GM19372 (cell line): ENCODE measurements at regions not wholly inside any gene's neighbourhood (a gene's known extent, or its start where the extent isn't known, plus 50 kb on each side); places are given as distances from the start of the nearest gene placed in this dataset.
"Not testable (repeated sequence)": the region's sequence is repeated elsewhere in the genome, so short reads cannot be mapped to it uniquely, and the experiment has no call there.

ENCODE experiments used
- ATAC-seq: cut with Tn5 transposase; IDR thresholded peaks from one replicate; pipeline ENCODE4 v1.9.1; 2021; ENCODE audit warnings: mild to moderate bottlenecking, low read depth, moderate library complexity; ENCODE audit not compliant: unreplicated experiment

- ATAC-seq = no peak
These were observed 189.1 kb upstream of the DTNA start for GRCh38 chr18:34521040-34521439.

GRCh38 chr18:34522603-34523002 is 187.5 kb upstream of the DTNA start:
- ATAC-seq = no peak

DNA sequence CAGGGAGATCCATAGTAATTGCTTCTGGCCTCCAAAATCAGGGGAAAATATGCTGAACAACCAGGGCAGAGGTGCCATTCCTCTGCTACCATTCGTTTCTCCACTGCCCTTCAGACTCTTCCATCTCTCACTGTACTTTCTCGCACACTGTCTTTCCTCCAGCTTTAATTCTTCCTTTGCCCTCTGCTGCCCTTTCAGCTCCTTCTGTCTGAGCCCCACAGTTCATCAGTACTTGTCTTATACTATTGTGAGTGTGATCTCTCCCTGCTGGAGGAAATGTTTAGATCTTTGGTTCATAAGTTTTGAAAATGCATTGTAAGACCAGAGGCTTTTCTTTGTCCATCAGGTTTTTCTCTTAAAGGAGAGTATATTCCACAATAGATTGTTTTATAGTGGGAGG is 184.9 kb upstream of the DTNA start:
- no peak for ATAC-seq

DNA sequence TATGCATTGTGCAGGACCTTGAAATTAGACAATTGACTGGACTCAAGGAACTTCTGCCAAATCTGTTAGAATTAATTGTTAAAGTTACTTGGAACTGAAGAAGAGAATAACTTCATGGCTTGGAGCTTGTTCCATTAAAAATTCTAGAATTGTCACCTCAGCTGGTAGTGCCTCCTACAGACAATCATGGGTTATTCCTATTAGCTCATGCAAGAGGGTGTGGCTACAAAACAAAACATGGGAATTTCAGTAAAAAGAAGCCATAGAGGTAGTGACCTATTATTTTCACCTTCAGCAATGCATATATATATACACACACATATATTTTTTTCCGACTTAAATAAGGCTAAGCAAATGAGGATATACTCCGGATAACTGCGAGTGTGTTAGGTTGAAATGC is 181.9 kb upstream of the DTNA start:
- no peak for ATAC-seq

GRCh38 chr18:34529358-34530335 is 180.5 kb upstream of the DTNA start:
- ATAC-seq = no peak

- no peak for ATAC-seq
These were observed 179.0 kb upstream of the DTNA start for GRCh38 chr18:34531110-34531509.

GRCh38 chr18:34534642-34535041 is 175.5 kb upstream of the DTNA start:
- ATAC-seq = not testable (repeated sequence)

GRCh38 chr18:34540897-34541296 is 169.2 kb upstream of the DTNA start:
- no peak for ATAC-seq

- no peak for ATAC-seq
These were observed 167.5 kb upstream of the DTNA start for GRCh38 chr18:34542625-34543024.

DNA sequence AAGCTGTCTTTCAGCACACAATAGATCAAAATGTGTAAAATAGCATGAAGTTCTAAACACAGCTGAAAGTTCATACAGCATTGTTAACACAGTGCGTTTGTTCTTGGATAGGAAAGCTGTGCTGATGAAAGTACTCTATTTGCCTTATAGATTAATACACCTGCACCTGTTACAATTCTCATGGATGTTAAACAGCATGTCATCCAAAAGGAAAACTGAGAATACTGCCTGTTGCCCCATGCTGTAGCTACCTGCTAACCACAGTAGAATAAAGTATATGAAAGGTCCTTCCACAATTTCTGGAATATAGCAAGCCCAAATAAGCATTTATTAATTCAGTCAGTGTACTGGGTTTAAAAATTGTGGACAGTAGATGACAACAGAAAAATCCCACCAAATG is 166.7 kb upstream of the DTNA start:
- ATAC-seq = no peak

- ATAC-seq = no peak
These were observed 166.2 kb upstream of the DTNA start for GRCh38 chr18:34543945-34544344.

GRCh38 chr18:34544930-34545329 is 165.2 kb upstream of the DTNA start:
- ATAC-seq = no peak

- ATAC-seq = no peak
These were observed 161.8 kb upstream of the DTNA start for GRCh38 chr18:34548120-34548972.

GRCh38 chr18:34548973-34549294 is 161.2 kb upstream of the DTNA start:
- no peak for ATAC-seq

- no peak for ATAC-seq
These were observed 160.7 kb upstream of the DTNA start for GRCh38 chr18:34549367-34549766.

DNA sequence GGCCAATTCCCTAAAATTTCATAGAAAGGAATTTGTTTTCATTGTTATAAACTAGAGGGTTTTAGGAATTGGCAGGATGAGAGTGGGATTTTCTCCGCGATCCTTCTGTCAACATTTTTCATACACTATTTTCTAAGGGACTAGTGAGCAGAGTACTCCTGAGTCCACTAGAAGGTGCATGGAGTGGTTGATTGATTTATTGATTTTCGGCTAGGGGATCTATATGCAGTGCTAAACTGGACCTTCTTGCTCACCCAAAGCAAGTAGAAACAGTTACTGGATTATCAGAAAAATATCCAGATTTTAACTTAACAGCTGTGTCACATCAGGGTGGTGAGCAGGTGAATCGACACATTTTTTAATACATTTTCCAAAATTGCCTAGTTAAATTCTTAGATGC is 159.9 kb upstream of the DTNA start:
- ATAC-seq = no peak

DNA sequence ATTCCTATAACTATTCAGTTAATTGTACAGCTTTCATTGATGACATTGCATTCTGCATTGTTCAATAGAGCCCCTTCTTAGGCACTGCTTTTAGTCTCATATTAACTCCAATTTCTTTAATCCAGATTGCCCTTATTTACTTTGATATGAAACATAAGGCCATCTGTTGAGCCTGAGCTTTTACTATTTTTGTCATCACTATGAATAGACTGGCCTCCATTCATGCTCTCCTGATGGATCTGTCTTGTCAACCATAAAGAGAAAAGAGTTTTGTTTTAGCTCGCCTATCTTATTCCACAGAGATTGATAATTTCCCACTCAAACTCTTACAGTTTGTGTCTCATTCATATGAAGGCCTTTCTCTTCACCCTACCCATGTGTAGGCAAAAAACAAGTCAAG is 159.2 kb upstream of the DTNA start:
- ATAC-seq = no peak

- ATAC-seq = no peak
These were observed 158.3 kb upstream of the DTNA start for GRCh38 chr18:34551824-34552223.

DNA sequence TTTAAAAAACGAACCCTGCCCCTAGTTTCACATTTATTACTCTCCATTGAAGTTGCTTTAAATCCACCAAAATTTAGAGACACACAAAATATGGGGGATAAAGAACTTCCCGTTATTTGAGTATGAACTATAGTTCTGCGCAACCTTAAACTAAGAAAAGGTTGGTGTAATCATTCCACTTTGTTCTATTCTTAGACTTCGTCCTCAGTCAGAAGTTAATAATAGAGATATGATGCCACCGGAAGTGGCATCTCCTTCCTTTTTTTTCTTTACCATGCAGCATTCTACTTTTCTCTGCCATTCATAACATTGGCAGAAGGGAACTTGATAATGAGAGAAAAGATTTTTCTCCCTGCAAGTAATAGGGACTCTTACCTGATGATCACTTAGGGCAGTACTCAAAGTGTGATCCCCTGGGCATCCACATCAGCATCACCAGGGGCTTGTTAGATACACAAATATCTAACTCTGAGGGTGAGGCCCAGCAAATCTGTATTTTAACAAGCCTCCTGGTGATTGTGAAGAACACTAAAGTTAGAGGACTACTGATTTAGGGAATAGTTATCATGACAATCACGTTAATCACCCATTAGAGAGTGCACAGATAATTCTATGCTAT is 147.7 kb upstream of the DTNA start:
- ATAC-seq = no peak

- no peak for ATAC-seq
These were observed 142.2 kb upstream of the DTNA start for GRCh38 chr18:34567857-34568256.

GRCh38 chr18:34576622-34577021 is 133.5 kb upstream of the DTNA start:
- no peak for ATAC-seq
